A549 (cell line): ENCODE measurements at regions not wholly inside any gene's neighbourhood (a gene's known extent, or its start where the extent isn't known, plus 50 kb on each side); places are given as distances from the start of the nearest gene placed in this dataset.

Experiments used
- CHD4 ChIP-seq: fragments of 200-600 bp; sonication (generic); IDR thresholded peaks from 2 replicates; pipeline ENCODE4 v1.6.1; 2016; ENCODE audit warnings: antibody characterized with exemption, mild to moderate bottlenecking, borderline replicate concordance
- EP300 ChIP-seq, 2 experiments: fragments of >200 bp; sonication (Bioruptor Twin); formaldehyde crosslinking; IDR thresholded peaks; 2 replicates in 1 of 2; 3 replicates in 1 of 2; pipeline ENCODE4 v1.6.1; 2016 to 2017
- HDAC2 ChIP-seq: fragments of 200-600 bp; sonication (generic); IDR thresholded peaks from 2 replicates; pipeline ENCODE4 v1.6.1; 2016
- MAFK ChIP-seq: fragments of 450-650 bp; IDR thresholded peaks from 2 replicates; pipeline ENCODE4 v1.6.1; 2014; ENCODE audit not compliant: partially characterized antibody
- POLR2A ChIP-seq: IDR thresholded peaks from 2 replicates; pipeline ENCODE4 v1.6.1; 2012; ENCODE audit warnings: mild to moderate bottlenecking, low read length
- RNF2 ChIP-seq: fragments of 200-600 bp; sonication (generic); IDR thresholded peaks from 2 replicates; pipeline ENCODE4 v1.6.1; 2016; ENCODE audit warnings: low read depth, mild to moderate bottlenecking, antibody characterized with exemption, moderate library complexity, borderline replicate concordance
- SMC3 ChIP-seq: fragments of >200 bp; sonication (Bioruptor Twin); formaldehyde crosslinking; IDR thresholded peaks from 3 replicates; pipeline ENCODE4 v1.6.1; 2018; ENCODE audit warnings: inconsistent platforms
- ZC3H11A ChIP-seq: fragments of 450-650 bp; IDR thresholded peaks from 2 replicates; pipeline ENCODE4 v1.6.1; 2014; ENCODE audit warnings: antibody characterized with exemption, mild to moderate bottlenecking
- TF ChIP-seq, protein P1 (sequence below): fragments of >200 bp; sonication (Bioruptor Twin); formaldehyde crosslinking; IDR thresholded peaks from 3 replicates; pipeline ENCODE4 v1.5.1; 2016
- TF ChIP-seq, protein P2 (sequence below): IDR thresholded peaks from 2 replicates; pipeline ENCODE4 v1.6.1; 2012

- TF ChIP-seq, protein P1, sequence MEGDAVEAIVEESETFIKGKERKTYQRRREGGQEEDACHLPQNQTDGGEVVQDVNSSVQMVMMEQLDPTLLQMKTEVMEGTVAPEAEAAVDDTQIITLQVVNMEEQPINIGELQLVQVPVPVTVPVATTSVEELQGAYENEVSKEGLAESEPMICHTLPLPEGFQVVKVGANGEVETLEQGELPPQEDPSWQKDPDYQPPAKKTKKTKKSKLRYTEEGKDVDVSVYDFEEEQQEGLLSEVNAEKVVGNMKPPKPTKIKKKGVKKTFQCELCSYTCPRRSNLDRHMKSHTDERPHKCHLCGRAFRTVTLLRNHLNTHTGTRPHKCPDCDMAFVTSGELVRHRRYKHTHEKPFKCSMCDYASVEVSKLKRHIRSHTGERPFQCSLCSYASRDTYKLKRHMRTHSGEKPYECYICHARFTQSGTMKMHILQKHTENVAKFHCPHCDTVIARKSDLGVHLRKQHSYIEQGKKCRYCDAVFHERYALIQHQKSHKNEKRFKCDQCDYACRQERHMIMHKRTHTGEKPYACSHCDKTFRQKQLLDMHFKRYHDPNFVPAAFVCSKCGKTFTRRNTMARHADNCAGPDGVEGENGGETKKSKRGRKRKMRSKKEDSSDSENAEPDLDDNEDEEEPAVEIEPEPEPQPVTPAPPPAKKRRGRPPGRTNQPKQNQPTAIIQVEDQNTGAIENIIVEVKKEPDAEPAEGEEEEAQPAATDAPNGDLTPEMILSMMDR, result no peak
- TF ChIP-seq ZC3H11A (no peak), EP300 (IDR thresholded peaks at IDR 0.05) (no peak), HDAC2 (no peak), POLR2A (no peak), CHD4 (no peak), MAFK (no peak), SMC3 (no peak), RNF2 (no peak)
- TF ChIP-seq, protein P2, sequence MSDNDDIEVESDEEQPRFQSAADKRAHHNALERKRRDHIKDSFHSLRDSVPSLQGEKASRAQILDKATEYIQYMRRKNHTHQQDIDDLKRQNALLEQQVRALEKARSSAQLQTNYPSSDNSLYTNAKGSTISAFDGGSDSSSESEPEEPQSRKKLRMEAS, result no peak
Observed at GRCh38 chr11:71336996-71337754, 84.8 kb upstream of the SHANK2 start.
